Gastrocnemius medialis (tissue), 4 donors: ENCODE measurements at regions not wholly inside any gene's neighbourhood (a gene's known extent, or its start where the extent isn't known, plus 50 kb on each side); places are given as distances from the start of the nearest gene placed in this dataset.

Experiments used
- ATAC-seq, 2 donors: fragments of 150-250 bp; one replicate each; pipeline ENCODE4 v1.9.1; 2016
- DNase-seq, 2 donors: peaks; one replicate each; pipeline ENCODE4 v3.0.0-alpha.2; 2019
- H3K27ac ChIP-seq, 4 donors: fragments of 200-600 bp; sonication (generic); 1 replicate in 1 of 4; 2 replicates in 3 of 4; pipeline ENCODE4 v1.5.1; 2016 to 2018; ENCODE audit warnings: mild to moderate bottlenecking in 2 of 4, moderate library complexity in 1 of 4
- H3K27me3 ChIP-seq, 3 donors: fragments of 200-600 bp; sonication (generic) in 2 of 3; 1 replicate in 1 of 3; 2 replicates in 2 of 3; pipeline versions ENCODE4 v1.5.1 to v1.6.0; 2016 to 2019; ENCODE audit warnings: mild to moderate bottlenecking in 1 of 3, moderate library complexity in 1 of 3
- H3K36me3 ChIP-seq, 2 donors: fragments of 200-600 bp; sonication (generic) in 1 of 2; one replicate each; pipeline ENCODE4 v1.5.1; 2017 to 2018
- H3K4me1 ChIP-seq, 2 donors: fragments of 200-600 bp; sonication (generic) in 1 of 2; one replicate each; pipeline ENCODE4 v1.5.1; 2016 to 2017; ENCODE audit warnings: mild to moderate bottlenecking in 2 of 2
- H3K4me3 ChIP-seq, 4 donors: fragments of 200-600 bp; sonication (generic) in 3 of 4; 1 replicate in 1 of 4; 2 replicates in 3 of 4; pipeline ENCODE4 v1.5.1; 2016 to 2019; ENCODE audit warnings: mild to moderate bottlenecking in 2 of 4
- H3K9me3 ChIP-seq, 3 donors: fragments of 200-600 bp; sonication (generic) in 2 of 3; 1 replicate in 1 of 3; 2 replicates in 2 of 3; pipeline ENCODE4 v1.5.1; 2016 to 2019
- POLR2A ChIP-seq, 2 donors: fragments of 450-650 bp; IDR thresholded peaks; one replicate each; pipeline ENCODE4 v1.6.1; 2017; ENCODE audit warnings: antibody characterized with exemption in 2 of 2, mild to moderate bottlenecking in 2 of 2, moderate library complexity in 2 of 2
- in situ Hi-C, 4 donors: fragments of 200-750 bp; cut with MboI; loops; one replicate each; pipeline versions ENCODE4 v1.15.0 to v1.8.0; 2017; ENCODE audit warnings: low sequenced_read_pairs in 4 of 4
- intact Hi-C: fragments of 100-400 bp; cut with DNase I; formaldehyde crosslinking; loops from one replicate; pipeline ENCODE4 v1.15.1; 2023; ENCODE audit warnings: low total_unique reads
- TF ChIP-seq, protein P1 (sequence below), 5 experiments: fragments of 450-650 bp in 3 of 5; fragments of 200-600 bp in 2 of 5; sonication (generic) in 2 of 5; IDR thresholded peaks in 4 of 5; conservative IDR thresholded peaks in 1 of 5; 1 replicate in 4 of 5; 2 replicates in 1 of 5; pipeline ENCODE4 v1.5.1; 2016 to 2019; ENCODE audit warnings: antibody characterized with exemption in 5 of 5, mild to moderate bottlenecking in 3 of 5, moderate library complexity in 3 of 5

DNA sequence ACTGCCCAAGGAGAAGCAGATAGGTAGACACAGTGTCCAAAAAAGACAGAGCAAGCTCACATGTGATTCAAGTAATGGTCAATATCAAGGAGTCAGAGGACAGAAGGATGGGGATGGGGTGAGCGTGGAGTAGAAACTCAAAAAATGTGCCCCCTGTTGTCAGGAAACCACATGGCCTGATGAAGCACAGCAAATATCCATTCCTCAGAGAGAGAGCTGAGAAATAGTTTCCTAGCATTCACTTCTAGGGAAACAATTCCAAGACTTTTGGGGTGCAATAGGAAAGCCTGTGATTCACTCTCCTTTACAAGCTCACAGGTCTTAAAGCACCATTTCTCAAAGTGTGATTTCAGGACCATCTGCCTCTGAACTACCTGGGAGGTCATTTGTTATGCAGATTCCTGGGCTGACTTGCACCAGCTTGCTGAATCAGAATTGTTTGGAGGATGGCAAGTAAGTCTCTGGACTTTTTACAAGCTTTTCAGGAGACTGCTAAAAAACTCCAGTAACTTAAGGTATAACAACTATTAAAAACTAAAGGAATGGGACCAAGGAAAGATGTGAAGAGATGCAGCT is 432.8 kb downstream of the HDGFL1 start:
- intact Hi-C loops = no loop called here
- no peak overlapping the region for H3K4me3 ChIP-seq
- H3K4me1 ChIP-seq = peaks cover 0 to 5% of the 10 kb centered on the region in 2 donors
- DNase-seq (no peak), ATAC-seq (no peak)
- H3K9me3 ChIP-seq = no peaks in the 10 kb centered on the region
- in situ Hi-C loops = no loop called here
- H3K27me3 ChIP-seq = no peaks in the 10 kb centered on the region
- TF ChIP-seq POLR2A (IDR thresholded peaks at IDR 0.05) = no peak
- TF ChIP-seq, protein P1, sequence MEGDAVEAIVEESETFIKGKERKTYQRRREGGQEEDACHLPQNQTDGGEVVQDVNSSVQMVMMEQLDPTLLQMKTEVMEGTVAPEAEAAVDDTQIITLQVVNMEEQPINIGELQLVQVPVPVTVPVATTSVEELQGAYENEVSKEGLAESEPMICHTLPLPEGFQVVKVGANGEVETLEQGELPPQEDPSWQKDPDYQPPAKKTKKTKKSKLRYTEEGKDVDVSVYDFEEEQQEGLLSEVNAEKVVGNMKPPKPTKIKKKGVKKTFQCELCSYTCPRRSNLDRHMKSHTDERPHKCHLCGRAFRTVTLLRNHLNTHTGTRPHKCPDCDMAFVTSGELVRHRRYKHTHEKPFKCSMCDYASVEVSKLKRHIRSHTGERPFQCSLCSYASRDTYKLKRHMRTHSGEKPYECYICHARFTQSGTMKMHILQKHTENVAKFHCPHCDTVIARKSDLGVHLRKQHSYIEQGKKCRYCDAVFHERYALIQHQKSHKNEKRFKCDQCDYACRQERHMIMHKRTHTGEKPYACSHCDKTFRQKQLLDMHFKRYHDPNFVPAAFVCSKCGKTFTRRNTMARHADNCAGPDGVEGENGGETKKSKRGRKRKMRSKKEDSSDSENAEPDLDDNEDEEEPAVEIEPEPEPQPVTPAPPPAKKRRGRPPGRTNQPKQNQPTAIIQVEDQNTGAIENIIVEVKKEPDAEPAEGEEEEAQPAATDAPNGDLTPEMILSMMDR (IDR thresholded peaks at IDR 0.05 in 4 of 5, conservative IDR thresholded peaks at IDR 0.05 in 1 of 5) = no peak
- H3K27ac ChIP-seq = no peak overlapping the region
- no peaks in the 10 kb centered on the region for H3K36me3 ChIP-seq

DNA sequence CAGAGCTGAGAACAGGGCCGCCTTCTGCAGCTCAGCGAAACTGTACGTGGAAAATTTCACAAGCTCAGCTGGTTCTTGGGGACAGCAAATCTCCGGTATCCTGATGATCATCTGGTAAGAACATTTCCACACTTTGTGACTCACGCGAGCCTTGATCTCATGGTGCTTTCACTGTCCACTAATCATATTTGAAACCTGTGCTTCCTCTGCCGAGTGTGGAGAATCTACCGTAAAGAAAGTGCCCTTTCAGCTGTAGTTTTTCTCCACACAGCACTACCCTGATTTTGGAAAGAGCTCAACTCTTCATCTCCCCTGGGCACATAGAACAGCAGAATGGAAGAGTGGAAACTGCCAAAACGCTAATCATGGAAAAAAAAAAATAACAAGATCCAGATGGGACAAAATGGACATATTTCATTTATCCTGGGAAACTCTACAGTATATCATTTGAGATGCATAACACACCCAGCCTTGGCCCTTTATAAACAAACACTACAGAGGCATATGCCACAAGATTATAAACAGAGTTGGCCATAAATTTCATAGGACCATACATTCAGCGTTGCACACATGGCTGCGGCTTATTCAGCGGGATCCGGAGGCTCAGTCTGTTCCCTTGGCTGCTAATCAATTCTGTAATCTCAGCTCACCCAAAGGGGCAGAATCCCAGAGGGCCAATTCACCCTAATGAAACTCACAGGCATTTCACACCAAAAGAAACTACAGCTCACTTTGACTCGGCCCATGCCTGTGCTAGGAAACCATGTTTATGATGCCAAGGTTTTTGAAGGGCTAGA is 434.5 kb downstream of the HDGFL1 start:
- TF ChIP-seq, protein P1 (IDR thresholded peaks at IDR 0.05 in 4 of 5, conservative IDR thresholded peaks at IDR 0.05 in 1 of 5) = no peak
- TF ChIP-seq POLR2A (IDR thresholded peaks at IDR 0.05) = no peak
- Histone ChIP-seq H3K36me3 (no peaks in the 10 kb centered on the region), H3K4me3 (peak overlapping the region in 3 of 4 donors; percentile 26 to 39 (median 35)), H3K9me3 (no peaks in the 10 kb centered on the region), H3K27ac (peak overlapping the region in 2 of 4 donors; percentile 46 to 51), H3K4me1 (peaks cover 0 to 5% of the 10 kb centered on the region in 2 donors), H3K27me3 (no peaks in the 10 kb centered on the region)
- peak; percentile 25 to 43 for DNase-seq
- in situ Hi-C loops = no loop called here
- ATAC-seq = peak; percentile 87 to 96
- intact Hi-C loops = no loop called here

DNA sequence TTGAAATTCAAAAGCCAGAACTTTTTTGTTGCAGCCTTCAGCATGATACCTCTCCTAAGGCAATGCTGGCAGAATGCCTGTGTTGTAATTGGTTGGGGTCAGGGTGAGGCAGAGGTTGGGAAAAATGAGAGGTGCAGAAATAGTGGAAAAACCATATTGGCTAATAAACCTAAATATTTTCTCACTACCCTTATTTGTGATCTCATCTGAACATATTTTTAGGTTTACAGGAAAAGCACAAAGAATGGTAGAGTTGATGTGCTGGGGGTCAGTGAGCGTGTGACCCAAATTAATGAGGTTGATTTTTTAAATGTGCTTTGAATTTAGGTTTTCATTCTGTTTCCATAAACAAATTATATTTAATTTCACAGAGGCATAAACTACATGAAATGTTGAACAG is 437.3 kb downstream of the HDGFL1 start:
- intact Hi-C loops = no loop called here

DNA sequence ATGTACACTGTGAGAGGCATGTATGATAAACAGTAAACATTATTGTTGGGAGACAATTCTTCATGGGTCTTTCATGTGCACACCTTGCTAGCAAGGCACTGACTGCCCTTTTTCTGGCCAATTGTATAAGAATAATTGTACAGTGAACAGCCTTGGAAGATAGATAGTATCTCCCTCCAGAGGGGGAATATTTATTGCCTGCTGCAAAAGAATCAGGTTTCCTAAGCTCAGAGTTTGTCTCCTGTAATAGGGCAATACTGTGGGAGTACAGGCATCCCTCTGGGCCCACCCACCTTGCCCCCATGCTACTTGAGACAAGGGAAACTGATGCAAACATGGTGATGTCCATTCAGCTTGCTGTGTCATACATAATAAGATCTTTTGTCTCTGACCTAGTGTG is 442.2 kb downstream of the HDGFL1 start:
- no peak overlapping the region for H3K27ac ChIP-seq
- H3K4me1 ChIP-seq = no peaks in the 10 kb centered on the region
- H3K27me3 ChIP-seq = no peaks in the 10 kb centered on the region
- no peak overlapping the region for H3K4me3 ChIP-seq
- in situ Hi-C loops (no loop called here), intact Hi-C loops (no loop called here)
- no peak for TF ChIP-seq POLR2A (IDR thresholded peaks at IDR 0.05)
- TF ChIP-seq, protein P1 (IDR thresholded peaks at IDR 0.05 in 4 of 5, conservative IDR thresholded peaks at IDR 0.05 in 1 of 5) = no peak
- H3K36me3 ChIP-seq = no peaks in the 10 kb centered on the region
- no peaks in the 10 kb centered on the region for H3K9me3 ChIP-seq
- DNase-seq = no peak
- no peak for ATAC-seq

More for the DNA sequence above, 437.3 kb downstream of the HDGFL1 start:
- no peak for ATAC-seq
- no peaks in the 10 kb centered on the region for H3K9me3 ChIP-seq
- H3K27ac ChIP-seq = no peak overlapping the region
- no peaks in the 10 kb centered on the region for H3K36me3 ChIP-seq
- DNase-seq = no peak
- no peak overlapping the region for H3K4me3 ChIP-seq
- H3K27me3 ChIP-seq = no peaks in the 10 kb centered on the region
- in situ Hi-C loops = no loop called here
- TF ChIP-seq, protein P1 (IDR thresholded peaks at IDR 0.05 in 4 of 5, conservative IDR thresholded peaks at IDR 0.05 in 1 of 5) = no peak
- TF ChIP-seq POLR2A (IDR thresholded peaks at IDR 0.05) = no peak
- H3K4me1 ChIP-seq = peaks cover 0 to 5% of the 10 kb centered on the region in 2 donors
